Kidney glomerular epithelial cell (primary cell): ENCODE measurements at regions not wholly inside any gene's neighbourhood (a gene's known extent, or its start where the extent isn't known, plus 50 kb on each side); places are given as distances from the start of the nearest gene placed in this dataset.

Experiments
- DNase-seq: peaks from one replicate; lab custom pipeline; 2025; lab: John Stamatoyannopoulos, UW

DNA sequence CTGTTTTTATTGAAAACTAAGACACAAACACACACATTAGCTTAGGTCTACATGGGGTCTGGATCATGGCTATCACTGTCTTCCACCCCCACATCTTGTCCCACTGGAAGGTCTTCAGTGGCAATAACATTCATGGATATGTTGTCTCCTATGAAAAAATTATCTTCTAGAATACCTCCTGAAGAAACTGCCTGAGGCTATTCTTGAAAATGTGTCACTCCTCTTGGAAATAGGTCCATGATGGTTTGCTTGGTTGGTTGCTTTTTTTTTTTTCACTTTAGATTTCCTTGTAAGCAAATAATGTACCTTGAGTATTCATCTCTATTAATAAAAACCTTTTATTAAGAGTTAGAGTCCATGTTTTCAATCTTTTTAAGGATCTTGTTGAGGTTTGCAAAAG is 195.3 kb upstream of the PDE5A start:
- DNase-seq: no peak

DNA sequence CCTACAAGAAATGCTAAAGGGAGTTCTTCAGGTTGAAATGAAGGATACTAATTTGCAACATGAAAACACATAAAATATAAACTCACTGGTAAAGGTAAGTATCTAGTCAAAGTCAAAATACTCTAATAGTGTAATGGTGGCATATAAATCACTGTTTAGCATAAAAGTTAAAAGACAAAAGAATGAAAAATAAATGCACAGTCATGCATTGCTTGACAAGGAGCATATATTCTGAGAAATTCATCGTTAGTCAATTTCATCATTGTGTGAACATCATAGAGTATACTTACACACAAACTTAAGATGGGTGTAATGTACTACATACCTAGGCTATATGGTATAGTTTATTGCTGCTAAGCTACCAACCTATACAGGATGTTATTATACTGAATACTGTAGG is 194.4 kb upstream of the PDE5A start:
- DNase-seq: no peak

DNA sequence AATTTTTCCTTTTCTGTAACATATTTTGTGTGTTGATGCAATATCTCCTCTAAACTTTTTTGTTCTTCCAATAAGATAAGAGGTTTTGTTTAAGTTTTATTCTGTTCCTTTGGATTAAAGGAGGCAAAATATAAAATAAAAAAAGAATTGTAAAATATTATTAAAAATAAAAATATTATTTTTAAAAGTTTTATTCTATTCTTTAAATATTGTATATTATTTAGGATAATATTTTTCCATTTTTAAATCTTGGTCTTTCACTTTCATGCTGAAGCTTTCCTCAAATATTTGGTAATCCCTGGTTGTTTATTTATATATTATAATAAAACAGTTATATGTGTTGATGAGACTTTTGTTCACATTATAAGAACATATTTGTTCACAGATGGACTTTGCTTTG is 187.9 kb upstream of the PDE5A start:
- no peak for DNase-seq

DNA sequence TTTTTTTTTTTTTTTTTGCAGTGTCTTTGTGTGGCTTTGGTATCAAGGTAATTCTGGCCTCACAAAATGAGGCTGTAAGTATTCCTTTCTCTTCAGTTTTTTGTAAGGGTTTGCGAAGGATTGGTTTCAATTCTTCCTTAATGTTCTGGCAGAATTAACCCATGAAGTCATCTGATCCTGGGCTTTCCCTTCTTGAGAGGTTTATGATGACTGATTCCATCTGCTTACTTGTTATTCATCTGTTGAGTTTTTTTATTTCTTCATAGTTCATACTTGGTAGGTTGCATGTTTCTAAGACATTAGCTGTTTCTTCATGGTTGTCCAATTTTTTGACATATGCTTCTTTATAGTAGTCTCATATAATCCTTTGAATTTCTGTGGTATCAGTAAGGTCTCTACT is 181.4 kb upstream of the PDE5A start:
- DNase-seq: no peak

DNA sequence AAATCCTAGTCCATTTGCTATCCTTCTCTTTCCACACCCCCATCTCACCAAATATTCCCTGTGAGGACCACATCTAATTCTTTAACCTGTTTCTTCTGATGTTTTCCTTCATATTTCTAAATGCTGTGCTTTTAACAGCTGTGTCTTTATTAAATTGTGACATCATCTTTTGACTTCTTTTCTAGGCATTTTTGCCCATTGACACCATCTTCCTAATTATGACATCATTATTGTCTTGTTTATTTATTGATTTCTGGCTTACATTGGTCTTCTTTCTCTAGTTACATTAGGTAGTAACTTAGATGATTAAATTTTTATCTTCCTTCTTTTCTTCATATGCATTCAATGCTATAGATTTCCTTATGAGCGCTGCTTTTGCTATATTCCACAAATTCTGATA is 175.8 kb upstream of the PDE5A start:
- no peak for DNase-seq

DNA sequence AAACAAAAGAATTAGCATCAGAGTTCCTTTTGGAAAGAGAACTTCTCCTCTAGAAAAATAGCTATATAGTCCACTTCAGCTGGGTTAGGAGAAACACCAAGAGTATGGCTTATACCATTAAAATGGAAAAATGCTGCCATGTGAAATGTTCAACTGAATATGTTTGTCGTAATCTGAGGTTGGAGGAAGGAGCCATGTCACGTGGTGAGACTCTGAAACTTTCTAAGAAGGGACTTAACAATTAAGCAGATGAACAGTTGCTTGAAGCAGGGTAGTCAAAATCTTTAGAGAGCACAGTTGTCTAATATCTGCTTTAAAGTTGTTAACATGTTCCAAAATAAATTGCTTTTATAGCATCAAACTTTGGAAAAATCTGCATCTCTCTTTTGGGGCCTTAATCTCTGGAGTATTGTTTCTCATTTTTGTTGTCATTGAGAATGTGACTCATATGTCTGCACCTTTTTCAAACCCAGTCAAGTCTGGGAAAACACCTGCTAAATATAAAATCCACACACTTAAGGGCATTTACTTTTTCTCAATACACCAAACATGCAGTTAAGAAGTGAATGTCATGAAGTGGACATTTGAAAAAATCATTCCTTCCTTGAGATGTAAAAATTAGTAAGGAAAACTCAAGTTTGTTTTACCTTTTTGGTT is 168.8 kb upstream of the PDE5A start:
- DNase-seq: no peak

DNA sequence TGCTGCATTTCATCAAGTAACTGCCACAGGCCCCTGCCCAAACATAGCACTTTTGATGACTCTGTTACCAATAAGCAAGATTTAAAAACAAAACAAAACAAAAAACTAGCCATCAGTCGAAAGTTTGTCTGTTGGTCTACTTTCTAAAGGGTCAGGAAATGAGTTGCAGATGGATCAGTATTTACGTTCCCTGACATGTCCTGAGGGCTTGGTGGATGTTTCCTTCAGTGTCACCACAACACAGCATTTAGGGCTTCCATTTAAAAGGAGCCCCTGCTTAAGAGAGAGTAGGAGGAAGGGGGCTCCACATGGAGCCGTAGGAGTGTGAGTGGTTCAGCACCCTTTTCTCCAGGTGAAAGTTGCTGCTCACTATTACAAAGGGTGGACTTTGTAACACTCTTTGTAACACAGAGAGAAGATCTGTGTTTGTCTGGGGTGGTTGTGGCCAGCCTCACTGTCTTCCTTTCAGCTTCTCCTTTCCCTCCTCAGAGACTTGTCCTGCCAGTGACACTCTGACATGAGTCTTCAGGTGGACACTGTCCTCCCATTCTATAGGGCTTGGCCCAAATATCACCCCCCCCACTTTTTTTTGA is 167.5 kb upstream of the PDE5A start:
- DNase-seq: no peak

DNA sequence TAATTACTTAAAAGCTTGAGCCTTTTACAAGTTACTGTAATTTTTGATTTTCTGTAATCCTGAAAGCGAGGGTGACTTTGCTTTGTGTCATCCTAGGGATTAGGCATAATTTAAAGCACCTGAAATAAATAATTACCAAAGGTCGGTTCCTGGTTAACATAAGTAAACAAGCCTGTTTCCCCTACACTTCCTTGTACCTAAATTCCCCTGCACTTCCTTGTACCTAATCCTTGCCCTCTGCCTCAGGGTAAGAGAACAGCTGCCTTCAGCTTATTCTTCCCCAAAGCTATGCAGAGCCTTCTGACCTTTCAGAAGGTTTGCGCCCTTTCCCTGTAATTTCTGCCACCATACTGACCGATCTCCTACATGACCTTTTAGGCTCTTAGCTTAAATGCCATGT is 166.1 kb upstream of the PDE5A start:
- DNase-seq: no peak

DNA sequence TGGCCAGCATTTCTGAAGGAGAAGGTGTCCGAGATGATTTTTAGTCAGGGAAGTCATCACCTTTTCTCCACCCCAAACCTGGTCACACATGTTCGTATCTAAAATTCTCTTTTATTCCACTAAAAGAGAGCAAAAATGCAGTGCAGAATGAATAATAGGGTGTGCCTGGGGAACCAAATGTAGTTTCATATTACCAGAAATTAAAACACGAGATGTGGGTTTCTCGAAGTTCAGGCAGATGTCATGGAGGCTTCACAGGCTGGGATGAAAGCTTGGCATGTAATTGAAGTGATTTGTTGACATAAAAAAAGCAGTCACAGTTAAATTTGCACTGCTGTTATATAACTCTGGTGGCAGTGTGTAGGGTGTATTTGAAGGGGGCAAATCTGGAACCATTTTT is 165.5 kb upstream of the PDE5A start:
- no peak for DNase-seq

DNA sequence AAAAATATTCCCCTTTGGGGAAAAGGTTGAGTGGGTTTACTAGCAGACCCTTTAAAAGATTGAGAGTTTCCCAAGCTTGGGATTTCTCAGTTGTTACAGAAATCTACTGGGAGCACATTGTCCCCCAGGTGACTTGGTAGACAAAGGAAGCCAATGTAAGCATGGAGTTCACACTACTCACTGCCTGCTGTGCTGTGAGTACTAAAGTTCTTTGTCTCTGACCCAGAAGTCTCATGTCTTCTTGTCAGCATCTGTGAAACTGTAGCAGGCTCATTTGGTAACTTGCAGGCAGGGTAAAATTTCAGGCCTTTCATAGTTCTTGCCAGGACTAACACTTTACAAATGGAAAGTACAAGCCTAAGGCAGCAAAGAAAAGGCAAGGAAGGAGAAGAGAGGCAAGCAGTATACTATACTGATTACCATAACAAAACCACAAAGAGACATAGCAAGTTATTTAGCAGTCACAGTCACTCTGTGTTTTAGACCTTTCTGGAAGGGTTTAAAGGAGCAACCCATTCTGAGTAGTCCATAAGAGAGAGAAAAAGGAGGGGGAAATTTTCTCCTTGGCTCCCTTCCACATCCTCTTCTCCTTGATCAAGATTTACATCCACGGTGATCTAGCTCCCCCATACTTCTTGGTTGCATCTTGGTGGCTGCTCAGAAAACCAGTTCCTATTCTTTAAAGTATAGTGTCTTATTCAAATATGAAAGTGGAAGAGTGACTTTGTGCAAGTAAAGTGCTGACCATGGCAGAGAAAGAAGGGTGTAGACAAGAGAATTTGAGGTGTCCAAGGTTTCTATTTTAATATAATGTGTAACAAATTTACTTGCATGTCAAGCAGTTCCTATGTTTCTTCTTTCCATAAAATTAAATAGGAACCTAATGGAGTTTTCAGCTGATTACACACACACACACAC is 160.0 kb upstream of the PDE5A start:
- no peak for DNase-seq

DNA sequence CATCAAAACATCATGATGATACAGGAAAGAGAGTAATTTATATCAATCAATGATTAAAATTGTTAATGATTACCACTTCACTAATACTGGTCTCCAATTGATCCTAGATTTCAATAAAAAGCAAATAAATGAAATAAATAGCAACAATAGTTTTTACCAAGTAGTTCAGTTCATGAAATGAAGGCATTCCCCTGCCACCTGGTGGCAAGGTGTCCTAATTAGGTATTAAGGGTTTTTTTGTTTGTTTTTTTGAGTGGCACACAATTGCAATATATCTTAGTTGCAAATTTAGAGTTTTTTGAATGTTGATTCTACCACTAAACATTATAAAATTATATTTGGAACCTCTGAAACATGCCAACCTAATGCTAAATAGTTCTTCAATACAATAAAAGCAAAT is 157.4 kb upstream of the PDE5A start:
- DNase-seq: peak; percentile 1

DNA sequence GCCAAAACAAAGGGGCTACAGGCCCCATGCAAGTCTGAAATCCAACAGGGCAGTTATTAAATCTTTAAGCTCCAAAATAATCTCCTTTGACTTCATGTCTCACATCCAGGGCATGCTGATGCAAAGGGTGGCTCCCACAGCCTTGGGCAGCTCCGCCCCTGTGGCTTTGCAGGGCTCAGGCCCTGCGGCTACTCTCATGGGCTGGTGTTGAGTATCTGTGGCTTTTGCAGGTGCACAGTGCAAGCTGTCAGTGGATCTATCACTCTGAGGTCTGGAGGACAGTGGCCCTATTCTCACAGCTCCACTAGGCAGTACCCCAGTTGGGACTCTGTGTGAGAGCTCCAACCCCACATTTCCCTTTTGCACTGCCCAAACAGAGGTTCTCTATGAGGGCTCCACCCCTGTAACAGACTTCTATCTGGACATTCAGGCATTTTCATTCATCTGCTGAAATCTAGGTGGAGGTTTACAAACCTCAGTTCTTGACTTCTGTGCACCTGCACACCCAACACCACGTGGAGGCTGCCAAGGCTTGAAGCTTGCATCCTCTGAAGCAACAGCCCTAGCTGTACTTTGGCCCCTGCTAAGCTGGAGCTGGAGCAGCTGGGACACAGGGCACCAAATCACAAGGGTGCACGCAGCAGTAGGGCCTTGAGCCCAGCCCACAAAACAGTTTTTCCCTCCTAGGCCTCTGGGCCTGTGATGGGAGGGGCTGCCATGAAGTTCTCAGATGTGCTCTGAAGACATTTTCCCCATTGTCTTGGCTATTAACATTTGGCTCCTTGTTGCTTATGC is 154.8 kb upstream of the PDE5A start:
- no peak for DNase-seq

DNA sequence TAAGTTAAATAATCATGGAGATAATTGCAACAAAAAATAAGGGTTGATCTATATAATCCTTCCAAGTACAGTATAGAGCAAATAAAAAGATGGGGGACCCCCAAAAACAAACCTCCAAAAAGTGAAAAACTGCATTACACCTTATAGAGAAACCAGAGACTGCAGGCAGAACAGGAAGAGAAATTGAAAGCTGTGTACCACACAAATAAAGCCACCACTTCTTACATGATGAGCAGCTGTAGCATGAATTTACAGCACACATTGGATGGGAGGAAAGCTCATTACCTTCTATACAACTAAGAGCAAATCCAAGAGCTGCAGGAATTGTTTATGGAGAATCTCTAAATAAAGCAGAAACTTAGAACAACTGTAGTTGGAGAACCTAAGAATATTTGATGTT is 152.4 kb upstream of the PDE5A start:
- DNase-seq: no peak

DNA sequence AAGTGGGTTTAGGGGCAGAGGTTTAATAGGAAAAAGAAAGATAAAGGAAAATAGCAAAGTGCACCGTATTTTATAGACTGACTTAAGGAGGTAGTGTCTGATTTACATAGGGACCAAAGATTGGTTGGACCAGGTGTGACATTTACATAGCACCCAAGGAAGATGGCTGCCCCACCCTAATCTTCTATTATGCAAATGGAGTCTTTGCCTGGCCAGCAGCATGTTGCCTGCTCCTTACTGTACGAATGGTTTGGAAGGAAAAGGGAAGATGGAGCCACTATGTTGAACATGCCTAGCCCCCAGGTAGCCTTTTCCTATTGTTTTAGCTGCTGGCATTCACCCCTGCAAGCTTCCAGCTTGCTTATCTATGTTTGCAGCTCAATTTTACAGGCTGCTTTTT is 146.2 kb upstream of the PDE5A start:
- DNase-seq: no peak

DNA sequence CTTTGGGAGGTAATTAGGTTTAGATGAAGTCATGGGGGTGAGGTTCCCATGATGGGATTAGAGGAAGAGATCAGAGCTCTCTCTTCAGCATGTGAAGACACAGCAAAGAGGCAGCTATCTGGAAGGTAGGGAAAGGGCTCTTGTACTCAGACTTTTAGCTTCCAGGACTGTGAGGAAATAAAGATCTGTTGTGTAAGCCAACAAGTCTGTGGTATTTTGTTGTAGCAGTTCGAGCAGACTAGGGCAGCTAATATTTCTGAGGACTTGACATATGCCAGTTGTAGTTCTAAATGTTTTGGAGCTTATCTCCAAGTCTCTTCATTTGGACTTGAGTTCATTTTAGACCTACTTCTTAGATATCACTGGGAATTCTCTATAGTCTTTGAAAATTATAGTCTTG is 137.3 kb upstream of the PDE5A start:
- DNase-seq: no peak

DNA sequence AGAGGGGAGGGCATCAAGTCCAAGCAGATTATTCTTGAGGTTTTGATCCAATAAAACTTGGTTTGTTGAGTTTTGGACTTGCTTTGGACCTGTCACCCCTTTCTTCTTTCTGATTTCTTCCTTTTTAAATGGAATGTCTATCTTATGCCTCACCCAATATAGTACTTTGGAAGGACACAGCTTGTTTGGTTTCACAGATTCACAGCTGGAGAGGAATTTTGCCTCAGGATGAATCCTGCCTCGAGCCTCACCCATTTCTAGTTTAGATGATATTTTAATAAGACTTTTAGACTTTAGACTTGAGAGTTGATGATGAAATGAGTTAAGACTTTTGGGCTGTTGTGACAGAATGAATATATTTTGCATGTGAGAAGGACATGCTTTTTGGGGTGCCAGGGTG is 136.9 kb upstream of the PDE5A start:
- no peak for DNase-seq

DNA sequence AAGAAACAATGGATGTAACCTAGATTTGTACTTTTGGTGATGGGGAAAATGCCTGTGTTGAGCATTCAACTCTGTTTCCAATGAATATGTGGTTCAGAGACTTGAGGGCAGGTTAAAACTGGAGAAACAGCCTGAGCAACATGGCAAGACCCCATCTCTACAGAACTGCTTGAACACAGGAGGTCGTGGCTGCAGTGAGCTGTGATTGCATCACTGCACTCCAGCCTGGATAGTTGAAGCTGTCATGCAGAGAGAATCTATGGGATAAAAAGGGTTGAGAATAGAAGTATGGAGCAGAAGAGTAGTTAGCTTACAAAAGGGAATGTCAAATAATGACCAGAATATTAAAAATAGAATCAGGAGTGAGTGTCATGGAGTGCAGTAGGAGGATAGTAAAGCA is 134.8 kb upstream of the PDE5A start:
- DNase-seq: no peak

DNA sequence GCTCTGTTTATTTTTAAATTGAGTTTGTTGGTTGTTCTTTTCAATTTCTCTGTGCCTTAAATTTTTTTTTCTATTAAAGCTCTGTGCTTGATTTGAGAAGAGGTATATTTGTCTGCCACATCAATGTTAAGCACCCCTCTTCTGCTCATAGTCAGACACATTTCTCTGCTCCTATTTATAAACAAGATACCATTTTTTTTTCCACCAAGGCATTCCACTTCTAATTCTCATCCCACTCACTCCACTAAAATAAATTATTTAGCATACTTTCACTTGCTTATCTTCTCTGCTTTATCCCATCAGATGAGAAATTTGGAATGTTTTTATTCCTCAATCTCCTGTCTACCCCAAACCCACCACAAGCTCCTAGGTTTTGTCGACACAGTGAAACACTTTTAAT is 127.0 kb upstream of the PDE5A start:
- DNase-seq: no peak

DNA sequence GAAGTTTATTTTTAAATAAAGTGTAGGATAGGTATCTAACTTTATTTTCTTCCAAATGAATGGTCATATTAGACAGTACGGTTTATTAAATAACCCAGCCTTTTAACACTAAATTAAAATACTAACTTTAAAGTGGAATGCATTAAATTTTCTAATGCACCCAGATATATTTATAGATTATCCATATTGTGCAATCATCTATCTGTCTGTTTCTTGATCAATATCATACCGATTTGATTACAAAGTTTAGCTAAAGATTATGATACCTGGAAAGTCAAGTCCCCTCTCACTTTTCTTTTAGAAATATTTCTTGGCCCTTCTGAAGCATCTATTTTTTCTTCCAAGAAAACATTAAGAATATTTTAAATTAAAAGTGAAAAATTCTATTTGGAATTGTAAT is 124.3 kb upstream of the PDE5A start:
- DNase-seq: no peak

DNA sequence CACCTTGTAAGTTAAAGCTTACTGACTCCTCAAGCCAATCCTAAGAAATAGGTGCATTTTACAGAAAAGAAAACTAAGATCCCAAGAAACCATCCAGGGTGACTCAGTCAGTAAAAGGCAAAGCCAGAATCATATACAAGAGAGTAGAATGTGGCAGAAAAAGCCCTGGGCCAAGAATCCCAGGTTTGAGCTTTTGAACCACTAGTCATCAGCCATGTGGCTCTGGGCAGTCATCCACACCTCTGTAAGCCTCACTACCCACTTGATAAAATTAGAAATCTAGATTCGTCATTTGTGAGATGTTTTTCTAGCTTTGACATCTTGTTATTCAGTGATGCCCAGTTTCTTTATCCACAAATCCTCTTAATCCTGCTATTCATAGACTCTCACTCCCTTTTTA is 122.2 kb upstream of the PDE5A start:
- no peak for DNase-seq

DNA sequence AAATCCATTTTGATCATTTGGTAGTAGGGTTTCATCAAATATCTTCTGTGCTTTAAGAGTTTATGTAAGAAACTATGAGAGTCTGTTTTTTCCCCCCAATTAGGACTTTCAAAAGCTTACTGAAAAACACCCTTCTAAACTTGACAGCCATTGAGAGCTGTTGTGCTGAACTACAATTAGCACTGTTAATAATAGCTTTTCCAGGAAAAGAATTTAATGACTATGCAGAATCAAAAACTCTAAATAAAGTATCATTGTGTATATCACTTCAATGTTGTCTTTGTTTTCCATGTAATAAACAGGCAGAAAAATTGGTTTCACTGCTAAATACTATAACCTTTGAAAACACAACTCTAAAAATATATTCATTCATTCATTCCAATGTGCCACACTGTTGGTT is 121.4 kb upstream of the PDE5A start:
- no peak for DNase-seq

DNA sequence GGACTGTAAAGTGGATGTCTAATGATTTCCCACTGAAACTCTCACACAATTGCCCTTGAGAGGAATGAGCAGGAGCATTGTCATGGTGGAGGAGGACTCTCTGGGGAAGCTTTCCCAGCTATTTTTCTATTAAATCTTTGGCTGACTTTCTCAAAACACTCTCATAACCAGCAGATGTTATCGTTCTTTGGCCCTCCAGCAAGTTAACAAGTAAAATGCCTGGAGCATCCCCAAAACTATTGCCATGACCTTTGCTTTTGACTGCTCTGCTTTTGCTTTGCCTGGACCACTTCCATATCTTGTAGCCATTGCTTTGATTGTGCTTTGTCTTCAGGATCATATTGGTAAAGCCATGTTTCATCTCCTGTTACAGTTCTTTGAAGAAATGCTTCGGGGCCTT is 120.2 kb upstream of the PDE5A start:
- DNase-seq: no peak

DNA sequence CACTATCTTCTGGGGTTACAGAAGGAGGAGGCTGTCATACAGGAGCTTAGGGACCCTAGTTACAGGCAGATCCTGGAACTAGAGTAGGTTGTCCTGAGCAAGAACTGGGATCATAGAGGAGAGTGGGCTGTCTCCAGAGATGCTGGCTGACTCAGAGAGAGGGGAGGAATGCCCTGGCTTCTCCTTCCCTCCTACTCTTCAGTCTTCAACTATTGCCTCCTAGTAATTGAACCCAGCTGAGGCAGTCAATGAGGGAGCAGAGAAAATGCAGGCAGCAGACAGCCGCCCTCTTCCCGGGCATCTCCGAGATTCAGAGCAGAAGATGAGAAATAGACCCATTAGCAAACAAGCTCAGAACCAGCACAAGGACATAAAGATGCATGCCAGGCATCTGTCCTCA is 118.3 kb upstream of the PDE5A start:
- no peak for DNase-seq
